Erythroblast (primary cell): ENCODE measurements at regions not wholly inside any gene's neighbourhood (a gene's known extent, or its start where the extent isn't known, plus 50 kb on each side); places are given as distances from the start of the nearest gene placed in this dataset.

Experiments used
- GATA1 ChIP-seq: IDR thresholded peaks from 2 replicates; pipeline ENCODE4 v1.6.1; 2011; ENCODE audit warnings: low read depth, mild to moderate bottlenecking, control low read depth, low read length, moderate library complexity
- POLR2A ChIP-seq: IDR thresholded peaks from 2 replicates; pipeline ENCODE4 v1.6.1; 2011; ENCODE audit warnings: mild to moderate bottlenecking, low read length

DNA sequence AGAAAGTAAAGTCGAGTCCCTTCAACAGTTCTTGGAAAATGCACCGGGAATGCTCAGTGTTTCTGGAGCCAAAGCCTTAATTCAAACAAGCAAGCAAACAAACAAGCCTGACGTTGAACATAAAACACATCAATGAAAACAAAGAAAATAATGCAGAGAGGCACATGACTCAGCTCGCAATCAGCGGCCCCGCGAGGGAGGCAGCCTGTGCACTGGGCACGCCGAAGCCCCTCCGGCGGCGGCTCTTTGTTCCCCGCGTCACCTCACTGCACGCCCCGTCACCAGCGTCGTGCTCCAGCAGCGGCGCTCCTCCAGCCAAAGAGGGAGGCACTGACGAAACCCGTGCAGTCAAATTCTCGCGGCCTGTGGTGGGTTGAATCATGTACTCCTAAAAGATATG is 151.5 kb downstream of the DNAJB6 start:
- TF ChIP-seq POLR2A (no peak), GATA1 (no peak)
